Astrocyte (in vitro differentiated cells and primary cell): ENCODE measurements at regions not wholly inside any gene's neighbourhood (a gene's known extent, or its start where the extent isn't known, plus 50 kb on each side); places are given as distances from the start of the nearest gene placed in this dataset.

Experiments
- EZH2 ChIP-seq: IDR thresholded peaks from 2 replicates; pipeline ENCODE4 v1.6.1; 2012; ENCODE audit warnings: mild to moderate bottlenecking, low read length, inconsistent platforms; ENCODE audit not compliant: insufficient read depth
- TF ChIP-seq, protein P1 (sequence below): IDR thresholded peaks from 2 replicates; pipeline ENCODE4 v1.5.1; 2011; ENCODE audit warnings: low read depth, mild to moderate bottlenecking, inconsistent platforms, low read length, moderate library complexity; ENCODE audit not compliant: insufficient read depth

- TF ChIP-seq, protein P1, sequence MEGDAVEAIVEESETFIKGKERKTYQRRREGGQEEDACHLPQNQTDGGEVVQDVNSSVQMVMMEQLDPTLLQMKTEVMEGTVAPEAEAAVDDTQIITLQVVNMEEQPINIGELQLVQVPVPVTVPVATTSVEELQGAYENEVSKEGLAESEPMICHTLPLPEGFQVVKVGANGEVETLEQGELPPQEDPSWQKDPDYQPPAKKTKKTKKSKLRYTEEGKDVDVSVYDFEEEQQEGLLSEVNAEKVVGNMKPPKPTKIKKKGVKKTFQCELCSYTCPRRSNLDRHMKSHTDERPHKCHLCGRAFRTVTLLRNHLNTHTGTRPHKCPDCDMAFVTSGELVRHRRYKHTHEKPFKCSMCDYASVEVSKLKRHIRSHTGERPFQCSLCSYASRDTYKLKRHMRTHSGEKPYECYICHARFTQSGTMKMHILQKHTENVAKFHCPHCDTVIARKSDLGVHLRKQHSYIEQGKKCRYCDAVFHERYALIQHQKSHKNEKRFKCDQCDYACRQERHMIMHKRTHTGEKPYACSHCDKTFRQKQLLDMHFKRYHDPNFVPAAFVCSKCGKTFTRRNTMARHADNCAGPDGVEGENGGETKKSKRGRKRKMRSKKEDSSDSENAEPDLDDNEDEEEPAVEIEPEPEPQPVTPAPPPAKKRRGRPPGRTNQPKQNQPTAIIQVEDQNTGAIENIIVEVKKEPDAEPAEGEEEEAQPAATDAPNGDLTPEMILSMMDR = no peak
- TF ChIP-seq EZH2 = no peak
Measured at GRCh38 chr6:2560140-2560818, 190.4 kb downstream of the MYLK4 start.
